ENCODE measurements at regions not wholly inside any gene's neighbourhood (a gene's known extent, or its start where the extent isn't known, plus 50 kb on each side); places are given as distances from the start of the nearest gene placed in this dataset.

GRCh38 chr2:2876331-2877221 lies 501.0 kb downstream of the EIPR1 start:
- peaks cover under 1% of the 10 kb centered on the region for H3K4me1 Mint-ChIP-seq (ENCODE audit: low read depth)
- H3K27me3 Mint-ChIP-seq, result peaks cover 4% of the 10 kb centered on the region
- H3K27ac Mint-ChIP-seq, result no peak overlapping the region
- DNase-seq (ENCODE audit: low spot score, unreplicated experiment), result no peak
- TF ChIP-seq, protein P1, sequence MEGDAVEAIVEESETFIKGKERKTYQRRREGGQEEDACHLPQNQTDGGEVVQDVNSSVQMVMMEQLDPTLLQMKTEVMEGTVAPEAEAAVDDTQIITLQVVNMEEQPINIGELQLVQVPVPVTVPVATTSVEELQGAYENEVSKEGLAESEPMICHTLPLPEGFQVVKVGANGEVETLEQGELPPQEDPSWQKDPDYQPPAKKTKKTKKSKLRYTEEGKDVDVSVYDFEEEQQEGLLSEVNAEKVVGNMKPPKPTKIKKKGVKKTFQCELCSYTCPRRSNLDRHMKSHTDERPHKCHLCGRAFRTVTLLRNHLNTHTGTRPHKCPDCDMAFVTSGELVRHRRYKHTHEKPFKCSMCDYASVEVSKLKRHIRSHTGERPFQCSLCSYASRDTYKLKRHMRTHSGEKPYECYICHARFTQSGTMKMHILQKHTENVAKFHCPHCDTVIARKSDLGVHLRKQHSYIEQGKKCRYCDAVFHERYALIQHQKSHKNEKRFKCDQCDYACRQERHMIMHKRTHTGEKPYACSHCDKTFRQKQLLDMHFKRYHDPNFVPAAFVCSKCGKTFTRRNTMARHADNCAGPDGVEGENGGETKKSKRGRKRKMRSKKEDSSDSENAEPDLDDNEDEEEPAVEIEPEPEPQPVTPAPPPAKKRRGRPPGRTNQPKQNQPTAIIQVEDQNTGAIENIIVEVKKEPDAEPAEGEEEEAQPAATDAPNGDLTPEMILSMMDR (IDR thresholded peaks at IDR 0.05; ENCODE audit: unreplicated experiment), result no peak
- H3K36me3 Mint-ChIP-seq (ENCODE audit: insufficient read depth), result no peaks in the 10 kb centered on the region
- H3K9me3 Mint-ChIP-seq (ENCODE audit: low read depth), result peaks cover 6% of the 10 kb centered on the region
- no peak overlapping the region for H3K4me3 Mint-ChIP-seq (ENCODE audit: low read depth)

DNA sequence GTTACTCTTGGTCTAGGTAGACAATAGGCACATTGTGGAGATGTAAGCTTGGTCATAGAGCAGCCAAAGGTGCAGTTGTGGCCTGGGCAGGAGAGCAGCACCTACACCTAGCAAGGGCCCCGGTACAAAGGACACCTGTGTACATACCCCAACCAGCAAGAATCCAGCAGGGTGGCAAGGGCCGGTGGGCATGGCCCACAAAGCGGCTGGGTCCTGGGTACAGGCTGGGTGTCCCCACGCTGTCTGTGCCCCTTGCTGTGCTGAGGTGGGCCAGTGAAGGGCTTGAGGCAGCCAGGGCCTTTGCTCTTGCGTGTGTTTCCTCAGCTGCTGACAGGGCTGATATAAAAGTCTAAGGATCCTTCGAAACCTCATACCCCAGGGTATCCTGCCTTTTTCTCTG lies 501.8 kb downstream of the EIPR1 start:
- TF ChIP-seq, protein P1 (IDR thresholded peaks at IDR 0.05; ENCODE audit: unreplicated experiment), result no peak
- Mint-ChIP-seq H3K4me1 (ENCODE audit: low read depth) (peaks cover 4% of the 10 kb centered on the region), H3K9me3 (ENCODE audit: low read depth) (peaks cover 6% of the 10 kb centered on the region), H3K27ac (no peak overlapping the region), H3K4me3 (ENCODE audit: low read depth) (no peak overlapping the region), H3K27me3 (peaks cover 1% of the 10 kb centered on the region), H3K36me3 (ENCODE audit: insufficient read depth) (no peaks in the 10 kb centered on the region)
- no peak for DNase-seq (ENCODE audit: low spot score, unreplicated experiment)

GRCh38 chr2:2875296-2875695 lies 502.3 kb downstream of the EIPR1 start:
- Mint-ChIP-seq H3K9me3 (ENCODE audit: low read depth) (peaks cover 6% of the 10 kb centered on the region), H3K4me1 (ENCODE audit: low read depth) (peaks cover 4% of the 10 kb centered on the region), H3K27me3 (no peaks in the 10 kb centered on the region), H3K36me3 (ENCODE audit: insufficient read depth) (no peaks in the 10 kb centered on the region), H3K27ac (no peak overlapping the region), H3K4me3 (ENCODE audit: low read depth) (no peak overlapping the region)
- DNase-seq (ENCODE audit: low spot score, unreplicated experiment), result no peak
- TF ChIP-seq, protein P1 (IDR thresholded peaks at IDR 0.05; ENCODE audit: unreplicated experiment), result no peak

- Mint-ChIP-seq H3K4me1 (ENCODE audit: low read depth) (peaks cover 4% of the 10 kb centered on the region), H3K27me3 (no peaks in the 10 kb centered on the region), H3K27ac (no peak overlapping the region), H3K4me3 (ENCODE audit: low read depth) (no peak overlapping the region), H3K9me3 (ENCODE audit: low read depth) (peaks cover 6% of the 10 kb centered on the region), H3K36me3 (ENCODE audit: insufficient read depth) (no peaks in the 10 kb centered on the region)
- no peak for DNase-seq (ENCODE audit: low spot score, unreplicated experiment)
- TF ChIP-seq, protein P1 (IDR thresholded peaks at IDR 0.05; ENCODE audit: unreplicated experiment), result no peak
Measured at GRCh38 chr2:2874805-2875204, 502.8 kb downstream of the EIPR1 start.

DNA sequence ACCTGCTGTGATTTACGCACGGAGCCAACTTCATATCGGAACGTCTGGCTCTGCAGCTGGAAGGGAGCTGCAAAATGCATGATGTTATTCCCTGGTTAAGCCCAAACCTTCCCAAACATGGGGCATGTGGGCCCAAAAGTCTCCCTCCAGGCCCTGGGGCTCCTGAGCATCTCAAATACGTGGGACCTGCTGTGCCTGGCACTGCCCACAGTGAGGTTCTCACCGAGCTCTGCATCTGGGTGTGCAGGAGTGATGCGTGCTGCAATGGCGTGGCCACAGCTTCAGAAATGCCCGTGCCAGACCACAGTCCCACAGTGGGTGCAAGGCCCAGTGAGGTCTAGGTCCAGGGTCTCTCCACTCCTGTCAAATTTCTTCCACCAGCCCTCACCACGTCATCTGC lies 503.3 kb downstream of the EIPR1 start:
- TF ChIP-seq, protein P1 (IDR thresholded peaks at IDR 0.05; ENCODE audit: unreplicated experiment), result no peak
- no peak overlapping the region for H3K4me3 Mint-ChIP-seq (ENCODE audit: low read depth)
- H3K9me3 Mint-ChIP-seq (ENCODE audit: low read depth), result peaks cover 6% of the 10 kb centered on the region
- no peak for DNase-seq (ENCODE audit: low spot score, unreplicated experiment)
- H3K27me3 Mint-ChIP-seq, result no peaks in the 10 kb centered on the region
- no peak overlapping the region for H3K27ac Mint-ChIP-seq
- H3K36me3 Mint-ChIP-seq (ENCODE audit: insufficient read depth), result no peaks in the 10 kb centered on the region
- H3K4me1 Mint-ChIP-seq (ENCODE audit: low read depth), result peaks cover 4% of the 10 kb centered on the region

All from progenitor cell of endocrine pancreas (in vitro differentiated cells).